ENCODE measurements at regions not wholly inside any gene's neighbourhood (a gene's known extent, or its start where the extent isn't known, plus 50 kb on each side); places are given as distances from the start of the nearest gene placed in this dataset.

DNA sequence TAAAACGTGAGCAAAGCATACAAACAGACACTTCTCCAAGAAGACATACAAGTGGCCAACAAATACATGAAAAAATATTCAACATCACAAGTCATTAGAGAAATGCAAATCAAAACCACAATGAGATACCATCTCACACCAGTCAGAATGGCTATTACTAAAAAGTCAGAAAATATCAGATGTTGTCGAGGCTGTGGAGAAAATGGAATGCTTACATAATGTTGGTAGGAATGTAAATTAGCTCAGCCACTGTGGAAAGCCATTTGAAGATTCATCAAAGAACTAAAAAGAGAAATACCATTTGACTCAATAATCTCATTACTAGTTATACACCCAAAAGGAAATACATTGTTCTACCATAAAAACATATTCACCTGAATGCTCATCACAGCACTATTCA, 825.7 kb downstream of the SUCLG1 start:
- ATAC-seq (no peak), DNase-seq (no peak)
- Mint-ChIP-seq H3K9me3 (peaks cover 0 to 12% (median 5%) of the 10 kb centered on the region in 9 donors), H3K27ac (no peak overlapping the region), H3K4me1 (no peaks in the 10 kb centered on the region), H3K4me3 (no peak overlapping the region), H3K27me3 (no peaks in the 10 kb centered on the region), H3K36me3 (no peaks in the 10 kb centered on the region)
- POLR2A ChIA-PET: no interaction called here

DNA sequence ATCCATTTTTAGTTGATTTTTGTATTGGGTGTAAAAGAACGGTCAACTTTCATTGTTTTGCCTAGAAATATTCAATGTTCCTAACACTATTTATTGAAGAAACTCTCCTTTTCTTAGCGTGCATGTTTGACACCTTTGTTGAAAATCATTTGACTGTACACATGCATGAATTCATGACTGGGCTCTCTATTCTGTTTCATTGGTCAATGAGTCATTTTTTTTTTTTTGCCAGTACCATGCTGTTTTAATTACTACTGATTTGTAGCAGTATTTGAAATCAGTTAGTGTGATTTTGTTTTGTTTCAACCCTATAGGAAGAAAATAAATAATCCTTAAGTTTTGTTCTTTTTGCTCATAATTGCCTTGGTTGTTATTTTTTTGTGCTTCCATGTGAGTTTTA, 828.7 kb downstream of the SUCLG1 start:
- POLR2A ChIA-PET: no interaction called here

DNA sequence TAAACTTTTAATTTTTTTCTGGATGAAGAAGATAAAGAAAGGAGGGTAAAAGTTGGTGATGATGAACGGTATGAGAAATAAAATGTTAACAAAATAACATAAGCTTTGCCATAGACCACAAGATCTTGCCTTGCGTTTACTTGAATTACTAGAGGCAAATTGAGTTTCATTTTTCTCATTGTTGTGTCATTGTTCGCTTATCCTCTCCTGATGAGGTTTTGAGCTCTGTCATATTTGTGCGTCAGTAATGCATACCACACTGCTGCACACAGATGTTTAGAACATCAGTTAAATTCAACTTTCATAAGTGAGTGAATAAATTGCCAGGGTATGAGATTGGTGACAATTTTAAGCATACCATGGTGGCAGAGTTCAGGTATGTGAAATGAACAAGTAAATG, 843.6 kb downstream of the SUCLG1 start:
- H3K27me3 Mint-ChIP-seq: no peaks in the 10 kb centered on the region
- ATAC-seq (no peak), DNase-seq (no peak)
- peaks cover 1 to 21% (median 5%) of the 10 kb centered on the region in 9 donors for H3K9me3 Mint-ChIP-seq
- no peak overlapping the region for H3K27ac Mint-ChIP-seq
- POLR2A ChIA-PET: no interaction called here
- H3K36me3 Mint-ChIP-seq: no peaks in the 10 kb centered on the region
- H3K4me3 Mint-ChIP-seq: no peak overlapping the region
- no peaks in the 10 kb centered on the region for H3K4me1 Mint-ChIP-seq

More for the DNA sequence above, 828.7 kb downstream of the SUCLG1 start:
- no peak overlapping the region for H3K4me3 Mint-ChIP-seq
- H3K36me3 Mint-ChIP-seq: no peaks in the 10 kb centered on the region
- ATAC-seq (no peak), DNase-seq (no peak)
- H3K9me3 Mint-ChIP-seq: peaks cover 0 to 19% (median 3%) of the 10 kb centered on the region in 9 donors
- H3K4me1 Mint-ChIP-seq: no peaks in the 10 kb centered on the region
- H3K27me3 Mint-ChIP-seq: no peaks in the 10 kb centered on the region
- no peak overlapping the region for H3K27ac Mint-ChIP-seq

DNA sequence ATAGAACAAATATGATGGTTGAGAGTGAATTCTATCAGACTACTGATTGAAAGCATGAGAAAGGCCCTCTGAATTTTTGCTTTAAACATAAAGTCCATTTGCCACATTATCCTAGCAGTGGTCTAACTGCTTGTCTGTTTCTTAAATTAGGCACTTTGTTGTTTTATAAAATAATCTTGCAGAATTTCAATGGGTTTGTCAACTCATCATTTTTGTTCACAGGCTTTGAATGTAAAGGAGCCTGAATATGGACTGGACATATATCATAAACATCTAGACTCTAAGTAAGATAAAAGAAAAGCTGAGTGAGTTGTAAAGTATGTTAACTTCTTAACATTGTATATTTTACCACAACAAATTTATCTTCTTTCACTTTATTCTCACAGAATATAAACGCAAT, 845.9 kb downstream of the SUCLG1 start:
- Mint-ChIP-seq H3K27ac (no peak overlapping the region), H3K9me3 (peaks cover 0 to 23% (median 8%) of the 10 kb centered on the region in 9 donors), H3K4me3 (no peak overlapping the region), H3K36me3 (no peaks in the 10 kb centered on the region), H3K27me3 (no peaks in the 10 kb centered on the region), H3K4me1 (no peaks in the 10 kb centered on the region)
- no peak for DNase-seq
- POLR2A ChIA-PET: no interaction called here
- ATAC-seq: no peak

DNA sequence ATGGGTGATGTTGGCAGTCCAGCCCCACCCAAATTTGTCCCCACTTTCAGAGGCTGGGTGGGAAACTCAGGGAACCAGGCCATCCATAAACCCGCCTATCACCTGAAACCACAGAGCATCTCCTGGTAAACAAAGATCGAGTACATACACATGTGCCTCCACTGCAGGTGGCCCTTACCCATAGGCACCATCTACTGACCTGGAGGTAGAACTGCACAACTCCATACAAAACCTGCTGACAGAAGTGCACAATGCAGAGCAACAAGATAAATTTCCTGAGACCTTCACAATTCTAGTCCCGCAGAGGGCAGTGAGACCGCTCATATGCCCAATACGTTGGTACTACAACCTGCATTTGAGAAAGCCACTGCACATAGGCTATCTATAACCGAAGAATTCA, 856.3 kb downstream of the SUCLG1 start:
- Mint-ChIP-seq H3K9me3 (peaks cover 4 to 22% (median 11%) of the 10 kb centered on the region in 9 donors), H3K27ac (peak overlapping the region in 1 of 10 donors; percentile 35), H3K4me3 (no peak overlapping the region), H3K36me3 (no peaks in the 10 kb centered on the region), H3K27me3 (no peaks in the 10 kb centered on the region), H3K4me1 (no peaks in the 10 kb centered on the region)
- no peak for ATAC-seq
- POLR2A ChIA-PET: no interaction called here
- no peak for DNase-seq

DNA sequence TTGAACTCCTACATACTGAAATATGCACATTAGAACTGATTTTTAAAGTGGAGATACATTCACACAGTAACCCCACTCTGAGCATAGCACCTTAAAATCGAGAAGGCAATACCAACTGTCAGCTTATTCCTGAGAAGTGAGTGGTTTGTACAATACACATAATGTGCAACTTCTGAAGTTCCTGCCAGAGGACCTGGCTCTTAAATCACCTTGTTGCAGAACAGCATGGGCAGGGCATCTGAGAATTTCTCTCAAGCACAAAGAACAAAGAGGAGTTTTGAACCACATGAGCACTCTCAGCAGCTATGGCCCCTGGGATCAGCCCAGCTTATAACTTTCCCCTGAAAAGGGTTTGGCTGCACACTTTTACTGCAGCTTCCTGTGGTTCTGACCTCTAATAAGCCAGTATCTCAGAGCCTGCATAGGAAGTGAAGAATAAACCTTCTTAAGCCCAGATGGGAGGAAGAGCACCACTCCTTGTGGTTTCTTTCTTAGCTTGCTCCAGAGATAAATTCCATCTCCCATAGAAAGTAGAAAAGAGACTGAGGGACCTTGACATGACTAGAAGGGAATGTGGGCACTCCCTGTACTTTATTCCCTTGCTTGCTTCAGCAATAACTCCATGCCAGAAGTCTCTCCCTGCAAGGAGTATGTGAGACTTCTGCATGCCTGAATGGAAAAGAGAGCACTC, 862.3 kb downstream of the SUCLG1 start:
- Mint-ChIP-seq H3K4me3 (no peak overlapping the region), H3K4me1 (no peaks in the 10 kb centered on the region), H3K27ac (no peak overlapping the region), H3K27me3 (no peaks in the 10 kb centered on the region), H3K36me3 (no peaks in the 10 kb centered on the region), H3K9me3 (peaks cover 0 to 28% (median 4%) of the 10 kb centered on the region in 9 donors)
- no peak for ATAC-seq
- no peak for DNase-seq
- POLR2A ChIA-PET: no interaction called here

DNA sequence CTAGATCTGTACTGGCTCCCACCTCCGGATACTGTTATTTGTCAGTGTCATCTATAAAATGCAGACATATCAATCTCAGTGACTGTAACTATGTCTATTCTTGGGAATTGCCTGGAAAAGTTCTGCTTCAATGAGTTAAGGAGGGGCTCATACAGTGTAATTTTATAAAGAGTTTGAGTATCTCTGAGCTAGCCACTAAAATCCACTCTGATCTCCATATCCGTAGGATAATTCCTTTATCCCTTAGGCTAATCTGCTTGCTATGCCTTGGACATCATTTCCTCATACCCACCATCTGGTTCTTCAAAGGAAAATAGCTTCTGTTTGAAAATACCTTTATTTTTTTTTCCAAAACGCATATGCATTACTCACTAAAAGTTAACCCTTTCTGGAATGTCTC, 863.2 kb downstream of the SUCLG1 start:
- Mint-ChIP-seq H3K9me3 (peaks cover 0 to 28% (median 4%) of the 10 kb centered on the region in 9 donors), H3K4me1 (no peaks in the 10 kb centered on the region), H3K36me3 (no peaks in the 10 kb centered on the region), H3K4me3 (no peak overlapping the region), H3K27ac (no peak overlapping the region), H3K27me3 (no peaks in the 10 kb centered on the region)
- POLR2A ChIA-PET: no interaction called here
- DNase-seq (no peak), ATAC-seq (no peak)

DNA sequence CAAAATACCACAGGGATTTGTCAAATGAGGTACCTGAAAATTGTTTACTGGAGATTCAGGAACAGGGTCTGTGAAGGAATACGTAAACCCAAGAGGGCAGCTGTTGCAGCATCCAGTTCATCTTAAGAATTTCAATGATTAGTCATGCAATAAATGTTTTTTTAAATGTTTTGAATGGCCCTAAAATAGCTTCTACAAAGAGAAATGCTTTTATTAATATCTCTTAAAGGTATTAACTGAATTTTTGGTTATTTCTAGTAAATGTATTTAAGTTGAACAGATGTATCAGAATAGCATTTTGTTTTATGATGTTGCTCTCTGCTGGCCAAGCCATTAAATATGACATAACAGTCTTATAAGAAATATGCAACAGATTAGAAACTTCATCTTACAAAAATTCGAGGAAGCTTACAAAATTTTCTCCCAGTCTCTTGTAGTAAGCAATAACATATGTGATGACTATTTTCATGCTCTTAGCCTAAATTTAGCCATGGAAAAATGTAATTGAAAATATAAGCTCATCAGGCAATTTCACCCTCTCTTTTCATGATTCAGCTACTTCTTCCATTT, 863.9 kb downstream of the SUCLG1 start:
- H3K4me1 Mint-ChIP-seq: no peaks in the 10 kb centered on the region
- ATAC-seq (no peak), DNase-seq (no peak)
- no peaks in the 10 kb centered on the region for H3K36me3 Mint-ChIP-seq
- H3K27me3 Mint-ChIP-seq: no peaks in the 10 kb centered on the region
- H3K27ac Mint-ChIP-seq: no peak overlapping the region
- no peak overlapping the region for H3K4me3 Mint-ChIP-seq
- POLR2A ChIA-PET: no interaction called here
- H3K9me3 Mint-ChIP-seq: peaks cover 0 to 28% (median 4%) of the 10 kb centered on the region in 9 donors

DNA sequence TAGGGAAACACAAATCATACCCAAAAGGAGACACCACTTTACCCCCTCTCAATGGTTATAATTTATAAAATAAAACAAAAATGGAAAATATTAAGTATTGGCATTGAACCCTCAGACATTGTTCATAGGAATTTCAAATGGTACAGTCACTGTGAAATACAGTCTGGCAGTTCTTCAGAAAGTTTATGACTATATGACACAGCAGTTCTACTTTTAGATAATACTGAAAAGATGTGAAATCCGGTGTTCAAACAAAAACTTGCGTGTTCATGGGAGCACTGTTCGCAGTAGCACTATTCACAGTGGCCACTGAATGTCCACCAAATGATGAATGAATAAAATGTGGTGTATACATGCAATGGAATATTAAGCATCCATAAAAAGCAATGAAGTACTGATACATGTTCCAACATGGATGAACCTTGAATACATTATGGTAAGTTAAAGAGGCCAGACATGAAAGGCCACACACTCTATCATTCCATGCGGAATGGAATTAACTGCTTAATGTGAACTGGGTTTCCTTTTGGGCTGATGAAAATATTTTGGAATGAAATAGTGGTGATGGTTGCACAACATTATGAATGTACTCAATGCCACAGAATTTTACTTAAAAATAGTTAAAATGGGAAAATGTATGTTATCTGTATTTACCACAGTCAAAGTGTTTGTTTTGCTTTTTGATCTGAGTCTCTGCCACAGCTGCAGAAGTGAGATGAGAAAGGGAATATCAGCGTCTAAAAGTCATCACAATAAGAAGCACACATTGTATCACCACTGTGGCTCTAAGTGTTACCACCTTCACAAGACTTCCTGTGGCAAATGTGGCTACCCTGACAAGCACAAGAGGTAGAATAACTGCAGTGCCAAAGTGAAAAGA, 864.6 kb downstream of the SUCLG1 start:
- ATAC-seq (no peak), DNase-seq (no peak)
- no peaks in the 10 kb centered on the region for H3K36me3 Mint-ChIP-seq
- H3K4me1 Mint-ChIP-seq: no peaks in the 10 kb centered on the region
- H3K4me3 Mint-ChIP-seq: no peak overlapping the region
- POLR2A ChIA-PET: no interaction called here
- no peak overlapping the region for H3K27ac Mint-ChIP-seq
- H3K9me3 Mint-ChIP-seq: peaks cover 0 to 23% (median 4%) of the 10 kb centered on the region in 9 donors
- H3K27me3 Mint-ChIP-seq: no peaks in the 10 kb centered on the region

DNA sequence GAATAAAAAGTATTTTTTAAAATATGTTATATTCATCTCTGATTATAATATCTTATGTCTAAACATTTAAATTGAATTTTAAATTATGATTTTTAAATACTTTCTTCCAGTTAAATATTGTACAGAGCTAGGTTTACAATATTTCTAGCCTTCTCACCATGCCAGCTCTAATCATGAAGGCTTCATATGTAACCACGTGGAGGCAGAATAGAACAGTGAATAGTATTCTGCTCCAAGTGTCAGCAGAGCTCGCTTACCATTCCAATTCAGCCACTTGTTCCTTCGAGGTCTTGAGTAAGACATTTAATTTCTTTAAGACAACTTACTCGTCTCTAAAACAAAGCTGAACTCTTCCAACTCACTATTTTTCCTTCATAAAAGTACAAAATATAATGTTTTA, 871.8 kb downstream of the SUCLG1 start:
- Mint-ChIP-seq H3K4me1 (no peaks in the 10 kb centered on the region), H3K9me3 (peaks cover 0 to 10% (median 4%) of the 10 kb centered on the region in 9 donors), H3K4me3 (no peak overlapping the region), H3K27me3 (no peaks in the 10 kb centered on the region), H3K36me3 (no peaks in the 10 kb centered on the region), H3K27ac (no peak overlapping the region)
- DNase-seq: no peak
- POLR2A ChIA-PET: no interaction called here
- no peak for ATAC-seq

DNA sequence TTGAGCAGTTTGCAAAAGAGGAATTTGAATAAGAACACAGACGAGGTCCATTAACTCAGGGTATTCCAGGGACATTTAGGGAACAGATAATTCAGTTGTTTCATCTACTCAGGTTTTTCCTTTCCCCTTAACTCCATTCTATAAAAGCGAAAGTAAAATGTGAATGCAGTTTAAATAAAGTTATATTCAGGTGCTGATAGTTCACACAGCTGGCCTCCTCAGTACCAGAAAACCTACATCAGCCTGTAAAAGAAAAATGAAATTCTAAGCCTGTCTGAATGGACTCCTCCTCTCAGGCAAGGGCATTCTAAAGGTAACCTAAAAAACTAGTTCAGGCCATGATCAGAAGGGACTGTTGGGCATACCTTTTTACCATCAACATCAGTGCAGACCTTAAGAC, 873.8 kb downstream of the SUCLG1 start:
- DNase-seq: no peak
- Mint-ChIP-seq H3K27ac (no peak overlapping the region), H3K4me3 (no peak overlapping the region), H3K4me1 (no peaks in the 10 kb centered on the region), H3K9me3 (peaks cover 0 to 18% (median 4%) of the 10 kb centered on the region in 9 donors), H3K27me3 (peaks cover 0 to 1% (median 0%) of the 10 kb centered on the region in 5 donors), H3K36me3 (no peaks in the 10 kb centered on the region)
- no peak for ATAC-seq
- POLR2A ChIA-PET: no interaction called here

DNA sequence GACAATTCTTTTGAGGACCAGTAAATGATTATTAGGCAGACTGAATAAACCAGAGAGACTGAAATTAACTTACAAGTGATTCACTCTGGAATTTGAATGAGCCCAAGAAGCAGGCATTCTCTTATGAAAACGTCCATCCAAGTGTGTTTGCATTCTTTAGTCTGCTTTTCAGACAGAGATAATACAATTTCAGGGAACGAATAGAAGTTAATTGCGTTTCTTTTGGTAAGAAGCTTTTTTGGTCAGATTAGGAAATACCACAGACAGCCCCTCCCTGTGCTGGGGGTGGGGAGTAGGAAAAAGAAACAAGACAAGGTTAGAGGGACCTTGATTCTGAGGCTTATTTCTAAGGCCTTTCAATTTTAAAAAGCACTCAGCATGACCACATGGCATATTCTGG, 874.4 kb downstream of the SUCLG1 start:
- Mint-ChIP-seq H3K4me3 (no peak overlapping the region), H3K4me1 (no peaks in the 10 kb centered on the region), H3K27me3 (peaks cover 0 to 1% (median 0%) of the 10 kb centered on the region in 5 donors), H3K27ac (no peak overlapping the region), H3K36me3 (no peaks in the 10 kb centered on the region), H3K9me3 (peaks cover 0 to 18% (median 4%) of the 10 kb centered on the region in 9 donors)
- DNase-seq: no peak
- no peak for ATAC-seq
- POLR2A ChIA-PET: no interaction called here

DNA sequence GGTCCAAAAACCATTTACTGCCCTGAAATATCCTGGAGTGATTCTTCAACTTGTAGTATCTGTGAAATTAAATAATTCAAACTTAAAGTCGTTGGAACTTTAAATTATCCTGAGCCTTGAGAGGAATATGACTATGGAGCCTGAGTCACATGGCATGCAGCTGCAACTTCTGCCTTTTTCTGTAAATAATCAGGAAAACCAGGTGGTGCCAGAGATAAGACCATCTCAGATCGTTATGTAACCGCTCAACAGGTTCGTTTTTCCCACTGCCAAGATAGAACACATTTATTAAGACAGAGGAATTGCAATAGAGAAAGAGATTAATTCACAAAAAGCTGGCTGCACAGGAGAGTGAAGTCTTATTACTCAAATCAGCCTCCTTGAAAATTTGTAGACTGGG, 876.5 kb downstream of the SUCLG1 start:
- Mint-ChIP-seq H3K4me1 (no peaks in the 10 kb centered on the region), H3K4me3 (no peak overlapping the region), H3K9me3 (peaks cover 0 to 18% (median 0%) of the 10 kb centered on the region in 9 donors), H3K27ac (no peak overlapping the region), H3K36me3 (no peaks in the 10 kb centered on the region), H3K27me3 (peaks cover 0 to 1% (median 0%) of the 10 kb centered on the region in 5 donors)
- POLR2A ChIA-PET: no interaction called here
- DNase-seq (no peak), ATAC-seq (no peak)

Measured in naive thymus-derived CD8-positive, alpha-beta T cell (primary cell).